Activated naive CD4-positive, alpha-beta T cell treated with anti-CD3 and anti-CD28 coated beads, Interleukin-2, amount 50 U/mL, for 24 hours (primary cell): ENCODE measurements at regions not wholly inside any gene's neighbourhood (a gene's known extent, or its start where the extent isn't known, plus 50 kb on each side); places are given as distances from the start of the nearest gene placed in this dataset.

Source experiments
- H3K27ac Mint-ChIP-seq: one replicate; pipeline ENCODE4 v1.8.0; 2021; ENCODE audit warnings: mild to moderate bottlenecking, mixed read lengths
- H3K27me3 Mint-ChIP-seq: one replicate; pipeline ENCODE4 v1.8.0; 2021; ENCODE audit warnings: mixed read lengths
- H3K36me3 Mint-ChIP-seq: one replicate; pipeline ENCODE4 v1.8.0; 2021; ENCODE audit warnings: mixed read lengths
- H3K4me1 Mint-ChIP-seq: one replicate; pipeline ENCODE4 v1.8.0; 2021; ENCODE audit warnings: mixed read lengths
- H3K4me3 Mint-ChIP-seq: one replicate; pipeline ENCODE4 v1.8.0; 2021; ENCODE audit warnings: mild to moderate bottlenecking, mixed read lengths
- H3K9me3 Mint-ChIP-seq: one replicate; pipeline ENCODE4 v1.8.0; 2021; ENCODE audit warnings: mixed read lengths

GRCh38 chr12:115495300-115495699, 782.2 kb downstream of the MED13L start:
- no peaks in the 10 kb centered on the region for H3K9me3 Mint-ChIP-seq
- H3K36me3 Mint-ChIP-seq = no peaks in the 10 kb centered on the region
- no peaks in the 10 kb centered on the region for H3K27me3 Mint-ChIP-seq
- no peak overlapping the region for H3K4me3 Mint-ChIP-seq
- no peaks in the 10 kb centered on the region for H3K4me1 Mint-ChIP-seq
- no peak overlapping the region for H3K27ac Mint-ChIP-seq

DNA sequence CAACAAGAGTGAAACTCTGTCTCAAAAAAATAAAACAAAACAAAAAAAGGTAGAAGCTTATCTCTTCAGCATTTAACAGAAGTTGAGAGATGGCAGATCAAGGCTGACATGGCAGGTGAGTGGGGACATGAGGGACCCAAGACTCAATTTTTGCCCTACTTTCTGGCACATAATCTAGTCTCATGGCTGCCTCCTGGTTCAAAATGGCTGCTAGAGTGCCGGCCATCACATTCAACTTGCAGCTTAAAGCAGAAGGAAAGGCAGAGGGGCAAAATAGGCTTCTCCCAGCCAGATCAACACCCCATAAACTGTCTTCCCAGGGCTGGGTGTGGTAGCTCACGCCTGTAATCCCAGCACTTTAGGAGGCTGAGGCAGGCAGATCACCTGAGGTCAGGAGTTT, 784.9 kb downstream of the MED13L start:
- H3K36me3 Mint-ChIP-seq = no peaks in the 10 kb centered on the region
- no peak overlapping the region for H3K4me3 Mint-ChIP-seq
- H3K27ac Mint-ChIP-seq = no peak overlapping the region
- no peaks in the 10 kb centered on the region for H3K9me3 Mint-ChIP-seq
- H3K4me1 Mint-ChIP-seq = no peaks in the 10 kb centered on the region
- no peaks in the 10 kb centered on the region for H3K27me3 Mint-ChIP-seq

DNA sequence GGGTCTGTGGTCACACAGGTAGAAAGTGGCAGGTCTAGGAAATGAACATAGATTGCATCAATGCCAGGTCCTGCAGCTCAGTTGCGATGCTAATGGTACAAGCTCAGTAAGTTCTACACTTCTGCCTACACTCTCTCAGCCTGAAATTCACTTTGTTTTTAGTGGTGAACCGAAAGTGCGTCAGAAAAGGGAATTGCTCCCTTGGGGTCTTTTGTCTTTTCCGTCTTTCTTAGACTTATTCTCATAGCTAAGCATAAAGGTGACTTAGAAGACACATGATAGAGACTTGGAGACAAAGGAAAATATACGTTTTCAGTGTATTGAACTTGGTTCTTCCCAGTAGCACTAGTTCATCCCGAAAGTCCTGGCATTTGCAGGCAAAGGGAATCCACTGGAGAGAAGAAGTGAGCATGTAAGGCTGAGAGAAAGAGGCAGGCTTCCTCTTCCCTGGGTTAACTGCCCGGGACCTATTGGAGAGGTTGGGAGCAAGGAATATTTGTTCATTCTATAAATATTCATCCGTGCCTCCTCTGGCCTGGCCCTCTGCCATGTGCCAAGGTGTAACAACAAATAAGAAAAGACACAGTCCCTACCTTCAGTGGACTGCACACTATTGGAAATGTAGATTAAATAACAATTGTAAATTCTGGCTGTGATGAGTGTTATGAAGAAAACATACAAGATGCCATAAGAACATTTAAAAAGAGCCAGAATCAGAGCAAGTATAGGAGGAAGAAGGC, 785.8 kb downstream of the MED13L start:
- H3K27ac Mint-ChIP-seq = no peak overlapping the region
- H3K4me3 Mint-ChIP-seq = no peak overlapping the region
- no peaks in the 10 kb centered on the region for H3K9me3 Mint-ChIP-seq
- no peaks in the 10 kb centered on the region for H3K27me3 Mint-ChIP-seq
- no peaks in the 10 kb centered on the region for H3K4me1 Mint-ChIP-seq
- H3K36me3 Mint-ChIP-seq = no peaks in the 10 kb centered on the region

DNA sequence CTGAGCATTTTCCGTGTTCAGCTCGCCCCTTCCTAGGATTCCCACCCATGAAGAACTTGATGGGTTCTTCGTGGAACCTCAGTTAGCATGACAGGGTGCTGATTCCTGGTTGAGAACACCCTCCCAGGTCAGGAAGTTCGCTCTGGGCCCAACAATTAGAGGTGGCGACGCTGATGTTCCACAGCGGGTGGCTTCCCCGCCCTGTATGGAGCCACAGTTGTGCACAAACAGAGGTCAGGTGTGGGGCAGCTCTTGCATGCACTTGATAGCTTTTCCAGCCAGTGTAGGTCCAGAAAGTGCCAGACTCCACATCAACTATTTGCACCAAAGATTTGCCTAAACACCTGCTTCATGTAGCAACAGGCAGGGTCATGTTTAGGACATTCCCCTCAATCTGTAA, 788.2 kb downstream of the MED13L start:
- no peaks in the 10 kb centered on the region for H3K36me3 Mint-ChIP-seq
- H3K4me3 Mint-ChIP-seq = no peak overlapping the region
- H3K9me3 Mint-ChIP-seq = peaks cover 8% of the 10 kb centered on the region

DNA sequence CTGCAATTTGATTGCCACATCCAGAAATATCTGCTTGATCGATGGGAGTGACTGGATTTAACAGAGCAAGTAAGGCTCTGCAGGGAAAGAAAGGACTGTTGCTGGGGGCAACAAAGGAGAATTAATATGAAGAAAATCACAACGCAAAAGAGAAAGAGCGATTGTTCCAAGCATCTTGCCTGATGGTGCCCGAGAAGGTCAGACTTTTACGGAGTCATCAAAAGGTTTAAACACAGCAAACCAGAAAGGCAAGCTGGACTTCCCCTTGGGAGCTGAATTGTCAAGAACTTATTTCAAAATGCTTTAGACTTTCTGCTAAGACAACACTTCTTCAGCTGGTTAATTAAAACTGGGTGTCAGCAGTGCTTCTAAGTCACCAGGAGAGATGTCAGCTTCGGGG, 791.5 kb downstream of the MED13L start:
- Mint-ChIP-seq H3K27ac (no peak overlapping the region), H3K27me3 (peaks cover 2% of the 10 kb centered on the region), H3K4me3 (no peak overlapping the region)

More for the DNA sequence above, 788.2 kb downstream of the MED13L start:
- H3K4me1 Mint-ChIP-seq = no peaks in the 10 kb centered on the region
- H3K27me3 Mint-ChIP-seq = peaks cover 2% of the 10 kb centered on the region
- no peak overlapping the region for H3K27ac Mint-ChIP-seq

DNA sequence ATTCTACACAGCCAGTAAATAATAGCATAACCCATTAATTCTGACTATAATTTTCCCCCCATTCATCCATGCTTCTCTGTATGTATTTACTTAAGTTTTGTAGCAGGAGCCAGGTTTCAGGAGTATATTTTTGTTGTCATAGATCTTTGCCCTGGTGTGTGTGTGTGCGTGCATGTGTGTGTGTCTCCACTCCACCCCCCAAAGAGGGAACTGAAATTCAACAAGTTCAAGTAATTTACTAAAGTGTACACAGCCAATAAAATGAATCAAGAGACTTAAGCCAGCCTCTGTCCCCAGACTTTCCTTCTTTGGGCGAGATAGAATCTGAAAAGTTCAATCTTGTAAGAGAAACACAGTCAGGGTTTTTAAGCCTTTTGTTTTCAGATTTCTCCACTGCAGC, 792.0 kb downstream of the MED13L start:
- no peaks in the 10 kb centered on the region for H3K36me3 Mint-ChIP-seq
- H3K27ac Mint-ChIP-seq = no peak overlapping the region
- peaks cover 8% of the 10 kb centered on the region for H3K9me3 Mint-ChIP-seq
- H3K4me1 Mint-ChIP-seq = no peaks in the 10 kb centered on the region
- peaks cover 2% of the 10 kb centered on the region for H3K27me3 Mint-ChIP-seq
- H3K4me3 Mint-ChIP-seq = no peak overlapping the region

More for the DNA sequence above, 791.5 kb downstream of the MED13L start:
- no peaks in the 10 kb centered on the region for H3K4me1 Mint-ChIP-seq
- no peaks in the 10 kb centered on the region for H3K36me3 Mint-ChIP-seq
- H3K9me3 Mint-ChIP-seq = peaks cover 8% of the 10 kb centered on the region

DNA sequence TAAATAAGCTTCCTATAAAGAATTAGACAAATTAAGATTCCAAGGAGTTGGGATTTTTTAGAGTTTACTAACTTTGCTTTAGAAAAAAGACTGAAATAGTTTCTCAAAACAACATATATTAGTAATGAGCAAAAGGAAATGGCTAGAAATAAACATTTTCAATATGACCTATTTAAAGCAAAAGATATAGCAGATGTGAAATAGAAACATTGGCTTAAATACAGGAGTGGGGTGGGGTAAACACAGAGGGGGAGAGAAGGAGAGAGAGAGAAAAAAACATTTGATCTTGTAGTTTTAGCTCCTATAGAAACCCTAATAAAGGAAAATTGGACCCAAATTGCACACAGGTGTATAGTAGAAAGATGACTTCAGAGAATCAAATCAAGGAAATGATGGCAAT, 794.5 kb downstream of the MED13L start:
- H3K27ac Mint-ChIP-seq = no peak overlapping the region

DNA sequence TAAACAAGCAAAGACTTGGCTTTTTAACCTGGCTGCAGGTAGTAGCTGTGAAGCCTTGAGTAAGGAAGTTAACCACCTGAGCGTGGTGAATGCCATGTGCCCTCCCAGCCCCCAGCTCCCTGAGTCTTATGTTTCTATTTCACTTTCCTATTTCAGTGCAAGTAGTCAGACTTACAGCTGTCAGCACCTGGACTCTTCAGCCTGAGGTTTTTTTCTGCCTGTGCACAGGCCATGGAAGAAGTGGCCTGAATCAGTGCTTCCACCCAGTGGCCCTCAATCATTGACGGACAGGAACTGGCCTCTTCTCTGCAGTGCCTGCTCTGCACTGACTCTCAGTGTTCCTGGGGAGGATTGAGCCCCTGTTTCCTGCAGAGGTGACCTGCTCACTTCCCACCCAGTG, 796.4 kb downstream of the MED13L start:
- H3K4me3 Mint-ChIP-seq = no peak overlapping the region
- peaks cover under 1% of the 10 kb centered on the region for H3K27me3 Mint-ChIP-seq
- no peak overlapping the region for H3K27ac Mint-ChIP-seq
- H3K9me3 Mint-ChIP-seq = peaks cover 11% of the 10 kb centered on the region
- H3K36me3 Mint-ChIP-seq = no peaks in the 10 kb centered on the region
- no peaks in the 10 kb centered on the region for H3K4me1 Mint-ChIP-seq

More for the DNA sequence above, 794.5 kb downstream of the MED13L start:
- no peak overlapping the region for H3K4me3 Mint-ChIP-seq
- H3K27me3 Mint-ChIP-seq = peaks cover 2% of the 10 kb centered on the region
- H3K9me3 Mint-ChIP-seq = peaks cover 8% of the 10 kb centered on the region
- no peaks in the 10 kb centered on the region for H3K36me3 Mint-ChIP-seq
- no peaks in the 10 kb centered on the region for H3K4me1 Mint-ChIP-seq

DNA sequence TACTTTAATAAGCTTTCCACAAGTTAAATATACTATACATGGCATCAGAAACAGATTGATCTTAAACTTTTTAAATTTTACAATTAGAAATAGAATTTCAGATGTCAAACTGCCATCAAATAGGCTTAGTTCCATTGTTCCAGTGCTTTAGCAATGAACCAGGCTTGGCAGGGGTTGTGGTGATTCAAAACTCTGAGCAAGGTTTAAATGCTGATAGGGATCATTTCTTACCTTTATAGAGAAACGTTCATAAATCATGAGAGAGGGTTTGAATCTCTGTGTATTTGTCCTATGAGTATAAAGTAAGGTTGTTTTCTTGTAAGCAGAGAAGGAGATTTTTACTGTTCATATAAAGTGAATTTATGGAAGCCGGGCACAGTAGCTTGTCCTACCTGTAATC, 794.5 kb upstream of the TBX3 start:
- Mint-ChIP-seq H3K27me3 (no peaks in the 10 kb centered on the region), H3K4me3 (no peak overlapping the region), H3K36me3 (no peaks in the 10 kb centered on the region), H3K4me1 (no peaks in the 10 kb centered on the region), H3K9me3 (peaks cover 6% of the 10 kb centered on the region), H3K27ac (no peak overlapping the region)

GRCh38 chr12:115474539-115475353, 790.8 kb upstream of the TBX3 start:
- Mint-ChIP-seq H3K4me1 (no peaks in the 10 kb centered on the region), H3K27me3 (peaks cover 1% of the 10 kb centered on the region), H3K9me3 (peaks cover 7% of the 10 kb centered on the region), H3K36me3 (no peaks in the 10 kb centered on the region), H3K4me3 (no peak overlapping the region), H3K27ac (no peak overlapping the region)

DNA sequence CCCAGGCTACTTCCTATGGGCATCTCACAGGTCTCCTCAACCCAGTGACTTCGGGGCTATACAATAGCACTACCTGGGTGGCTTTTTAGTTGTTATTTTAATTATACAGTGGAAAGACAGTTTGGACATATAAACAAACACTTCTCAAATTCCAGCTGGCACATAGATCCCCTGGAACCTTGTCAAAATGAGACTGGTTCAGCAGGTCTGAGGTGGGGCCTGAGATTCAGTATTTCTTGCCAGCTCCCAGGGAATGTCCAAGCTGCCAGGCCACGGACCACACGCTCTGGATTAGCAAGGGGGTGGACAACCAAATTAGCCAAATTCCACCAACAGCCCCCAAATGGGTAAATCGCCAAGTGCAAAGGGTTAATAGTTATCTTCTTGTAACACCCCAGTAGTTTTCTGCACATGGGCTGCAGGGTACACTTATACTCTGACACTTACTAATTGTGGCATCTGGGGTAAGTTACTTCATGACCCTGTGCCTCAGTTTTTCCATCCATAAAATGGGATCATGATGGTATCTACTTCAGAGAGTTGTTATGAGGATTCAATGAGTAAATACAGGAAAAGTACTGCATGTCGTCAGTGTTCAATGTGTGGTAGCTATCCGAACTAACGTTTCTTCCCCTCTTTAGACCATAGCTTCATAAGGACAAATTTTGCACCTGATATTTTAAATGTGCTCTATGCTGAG, 789.4 kb upstream of the TBX3 start:
- no peaks in the 10 kb centered on the region for H3K4me1 Mint-ChIP-seq
- peaks cover 3% of the 10 kb centered on the region for H3K27me3 Mint-ChIP-seq
- H3K36me3 Mint-ChIP-seq = no peaks in the 10 kb centered on the region
- H3K4me3 Mint-ChIP-seq = no peak overlapping the region
- no peak overlapping the region for H3K27ac Mint-ChIP-seq
- peaks cover 11% of the 10 kb centered on the region for H3K9me3 Mint-ChIP-seq

GRCh38 chr12:115472852-115473251, 788.9 kb upstream of the TBX3 start:
- Mint-ChIP-seq H3K27ac (no peak overlapping the region), H3K36me3 (no peaks in the 10 kb centered on the region), H3K9me3 (peaks cover 11% of the 10 kb centered on the region)

GRCh38 chr12:115470977-115471376, 787.0 kb upstream of the TBX3 start:
- Mint-ChIP-seq H3K9me3 (peaks cover 6% of the 10 kb centered on the region), H3K36me3 (no peaks in the 10 kb centered on the region), H3K27me3 (peaks cover 3% of the 10 kb centered on the region), H3K4me1 (no peaks in the 10 kb centered on the region), H3K4me3 (no peak overlapping the region), H3K27ac (no peak overlapping the region)

More at GRCh38 chr12:115472852-115473251, 788.9 kb upstream of the TBX3 start:
- no peaks in the 10 kb centered on the region for H3K4me1 Mint-ChIP-seq
- H3K27me3 Mint-ChIP-seq = peaks cover 3% of the 10 kb centered on the region
- H3K4me3 Mint-ChIP-seq = no peak overlapping the region

GRCh38 chr12:115470526-115470925, 786.6 kb upstream of the TBX3 start:
- Mint-ChIP-seq H3K36me3 (no peaks in the 10 kb centered on the region), H3K27ac (no peak overlapping the region), H3K9me3 (peaks cover 6% of the 10 kb centered on the region), H3K4me1 (no peaks in the 10 kb centered on the region), H3K27me3 (peaks cover 3% of the 10 kb centered on the region), H3K4me3 (no peak overlapping the region)

DNA sequence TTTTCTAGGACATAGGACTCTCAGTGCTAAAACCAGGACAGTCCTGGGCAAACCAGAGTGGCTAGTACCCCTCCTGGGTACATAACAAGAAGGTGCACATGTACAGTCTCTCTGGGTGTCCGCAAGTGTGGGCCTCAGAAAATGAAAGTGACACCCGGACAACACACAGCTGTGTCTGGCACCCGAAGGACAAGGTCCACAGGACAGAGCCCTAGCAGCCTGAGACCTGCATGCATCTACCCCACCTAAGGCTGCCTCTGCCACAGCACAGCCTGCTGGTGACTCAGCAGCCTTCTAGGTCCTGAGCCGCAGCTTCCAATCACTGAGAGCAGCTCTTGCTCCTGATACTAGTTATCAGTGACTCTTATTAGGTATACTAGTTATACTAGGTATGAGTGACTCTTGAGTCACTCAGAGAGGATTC, 784.1 kb upstream of the TBX3 start:
- peaks cover 3% of the 10 kb centered on the region for H3K27me3 Mint-ChIP-seq
- H3K4me3 Mint-ChIP-seq = no peak overlapping the region
- peaks cover 6% of the 10 kb centered on the region for H3K9me3 Mint-ChIP-seq
- no peaks in the 10 kb centered on the region for H3K36me3 Mint-ChIP-seq
- no peak overlapping the region for H3K27ac Mint-ChIP-seq
- no peaks in the 10 kb centered on the region for H3K4me1 Mint-ChIP-seq

DNA sequence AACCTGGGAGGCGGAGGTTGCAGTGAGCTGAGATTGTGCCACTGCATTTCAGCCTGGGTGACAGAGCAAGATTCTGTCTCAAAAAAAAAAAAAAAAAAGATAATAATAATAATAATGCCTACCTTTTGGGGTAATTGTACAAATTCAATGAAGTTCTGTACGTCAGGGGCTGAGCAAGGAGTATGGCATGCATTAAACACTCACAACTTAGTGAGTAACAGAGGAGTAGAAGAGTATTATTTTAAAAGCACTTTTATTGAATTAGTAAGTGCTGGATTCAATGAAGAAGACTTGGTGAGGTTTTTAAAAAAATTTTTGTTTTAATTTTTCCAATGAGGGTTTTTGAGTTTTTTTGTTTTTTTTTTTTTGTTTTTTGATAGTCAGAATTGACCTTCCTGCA, 783.6 kb upstream of the TBX3 start:
- no peak overlapping the region for H3K4me3 Mint-ChIP-seq
- peaks cover 6% of the 10 kb centered on the region for H3K9me3 Mint-ChIP-seq
- peaks cover 3% of the 10 kb centered on the region for H3K27me3 Mint-ChIP-seq
- H3K27ac Mint-ChIP-seq = no peak overlapping the region
- H3K4me1 Mint-ChIP-seq = no peaks in the 10 kb centered on the region
- H3K36me3 Mint-ChIP-seq = no peaks in the 10 kb centered on the region
